ENCODE measurements at regions not wholly inside any gene's neighbourhood (a gene's known extent, or its start where the extent isn't known, plus 50 kb on each side); places are given as distances from the start of the nearest gene placed in this dataset.
"Not testable (repeated sequence)": the region's sequence is repeated elsewhere in the genome, so short reads cannot be mapped to it uniquely, and the experiment has no call there.

DNA sequence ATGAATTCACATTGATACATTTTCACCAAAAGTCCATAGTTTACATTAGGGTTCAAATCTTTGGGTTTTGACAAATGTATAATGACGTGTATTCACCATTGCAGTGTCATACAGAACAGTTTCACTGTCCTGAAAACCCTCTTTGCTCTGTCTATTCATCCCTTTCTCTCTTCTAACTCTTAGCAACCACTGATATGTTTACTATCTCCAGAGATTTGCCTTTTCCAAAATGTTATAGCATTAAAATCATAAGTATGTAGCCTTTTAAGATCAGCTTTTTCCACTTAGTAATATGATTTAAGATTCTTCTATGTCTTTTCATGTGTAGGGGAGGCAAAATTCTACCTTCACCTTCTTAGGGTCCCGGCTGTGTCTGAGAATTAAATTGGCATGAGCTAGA is 203.8 kb downstream of the TPRG1 start:
- DNase-seq, result no peak

- no peak for DNase-seq
These were observed 211.9 kb downstream of the TPRG1 start for GRCh38 chr3:189383630-189384029.

GRCh38 chr3:189385880-189386279 is 214.1 kb downstream of the TPRG1 start:
- DNase-seq, result not testable (repeated sequence)

DNA sequence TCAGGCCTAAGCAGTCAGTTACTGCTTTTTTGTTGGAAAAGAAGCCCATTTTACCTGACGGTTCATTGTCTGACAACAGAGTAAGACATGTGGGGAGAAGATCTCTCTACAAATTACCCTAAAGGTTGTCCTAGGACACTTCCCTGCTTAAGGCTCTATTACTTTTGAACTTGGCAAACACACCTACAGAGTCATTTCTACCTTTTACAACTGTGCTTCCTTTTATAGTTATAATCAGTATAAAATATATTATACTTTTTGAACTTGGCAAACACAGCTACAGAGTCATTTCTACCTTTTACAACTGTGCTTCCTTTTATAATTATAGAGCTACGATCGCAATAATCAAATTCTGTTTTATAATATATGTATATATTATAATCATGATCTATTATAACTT is 215.0 kb downstream of the TPRG1 start:
- no peak for DNase-seq

GRCh38 chr3:189389346-189389745 is 217.6 kb downstream of the TPRG1 start:
- no peak for DNase-seq

GRCh38 chr3:189393598-189393997 is 221.8 kb downstream of the TPRG1 start:
- DNase-seq, result no peak

GRCh38 chr3:189394599-189395121 is 222.9 kb downstream of the TPRG1 start:
- DNase-seq, result no peak

- DNase-seq, result no peak
These were observed 224.1 kb downstream of the TPRG1 start for GRCh38 chr3:189395825-189396224.

GRCh38 chr3:189398656-189399055 is 226.9 kb downstream of the TPRG1 start:
- DNase-seq, result no peak

DNA sequence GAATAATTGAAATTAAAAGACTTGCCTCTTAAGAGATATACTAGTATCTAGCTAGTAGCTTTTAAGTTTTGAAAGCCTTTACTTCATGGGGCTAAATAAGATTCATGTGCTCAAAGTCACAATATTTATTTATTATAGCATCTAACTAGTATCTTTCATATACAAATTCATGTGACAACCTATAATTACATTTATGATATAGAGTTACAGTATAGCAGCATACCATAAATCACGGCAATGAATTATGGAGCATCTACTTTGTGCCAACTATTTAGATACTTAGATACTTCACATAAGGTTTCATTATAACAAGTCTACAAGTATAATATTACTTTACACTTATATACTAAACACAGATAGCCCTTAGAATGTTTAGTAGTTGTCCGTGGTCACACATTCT is 229.4 kb downstream of the TPRG1 start:
- no peak for DNase-seq

DNA sequence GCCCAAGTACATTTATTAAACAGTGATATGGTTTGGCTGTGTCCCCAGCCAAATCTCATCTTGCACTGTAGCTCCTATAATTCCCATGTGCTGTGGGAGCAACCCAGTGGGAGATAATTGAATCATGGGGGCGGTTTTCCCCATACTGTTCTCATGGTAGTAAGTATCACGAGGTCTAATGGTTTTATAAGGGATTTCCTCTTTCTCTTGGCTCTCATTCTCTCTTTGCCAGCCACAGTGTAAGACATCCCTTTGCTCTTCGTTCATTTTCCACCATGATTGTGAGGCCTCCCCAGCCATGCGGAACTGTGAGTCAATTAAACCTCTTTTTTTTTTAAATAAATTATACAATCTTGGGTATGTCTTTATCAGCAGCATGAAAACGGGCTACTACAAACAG is 228.0 kb upstream of the TP63 start:
- DNase-seq, result no peak

DNA sequence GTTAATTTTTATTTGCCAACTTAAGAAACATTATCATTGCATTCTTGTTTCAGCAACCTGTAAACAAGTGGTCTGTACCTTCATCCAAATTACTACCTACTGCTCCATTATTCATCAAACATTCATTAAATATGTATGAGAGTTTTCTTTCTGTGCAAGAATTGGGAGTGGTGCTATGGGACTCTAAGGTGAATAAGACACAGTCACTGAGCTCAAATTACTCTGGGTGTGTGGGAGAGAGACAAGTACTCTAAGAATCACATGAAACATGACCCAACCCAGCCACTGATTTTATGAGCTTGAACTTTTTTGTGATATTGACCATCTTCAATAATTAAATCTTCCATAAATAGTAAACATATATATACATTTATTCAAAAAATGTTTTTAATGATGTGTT is 227.2 kb upstream of the TP63 start:
- no peak for DNase-seq

DNA sequence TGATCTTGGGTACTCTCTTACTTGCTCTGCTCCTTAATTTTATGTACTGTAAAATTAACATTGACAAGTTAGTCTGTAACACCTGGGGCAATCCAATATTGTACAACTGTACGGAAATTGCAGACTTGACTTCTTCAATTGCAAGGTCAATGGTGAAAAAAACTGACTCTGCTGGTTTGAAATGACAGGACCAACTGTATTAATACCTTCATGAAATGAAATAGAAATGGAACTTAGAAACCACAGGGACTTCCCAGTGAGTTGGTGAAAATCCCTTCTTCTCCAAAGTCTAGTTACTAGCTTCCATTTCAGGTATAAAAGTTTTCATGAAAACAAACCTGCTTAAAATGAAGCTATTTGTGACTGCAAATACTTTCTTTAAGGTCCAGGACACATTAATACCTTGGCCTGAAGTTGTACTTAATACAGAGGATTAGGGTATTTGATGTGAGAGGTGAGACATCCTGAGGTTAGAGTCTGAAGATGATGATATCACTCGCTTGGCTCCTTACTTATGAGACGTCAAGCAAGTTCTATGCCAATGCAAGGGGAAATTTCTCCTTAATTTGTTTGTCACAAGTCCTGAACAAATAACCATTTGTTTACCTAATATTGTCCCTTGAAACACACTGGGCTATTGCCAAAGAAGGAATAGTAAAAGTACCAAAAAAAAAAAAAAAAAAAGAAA is 226.2 kb upstream of the TP63 start:
- no peak for DNase-seq

DNA sequence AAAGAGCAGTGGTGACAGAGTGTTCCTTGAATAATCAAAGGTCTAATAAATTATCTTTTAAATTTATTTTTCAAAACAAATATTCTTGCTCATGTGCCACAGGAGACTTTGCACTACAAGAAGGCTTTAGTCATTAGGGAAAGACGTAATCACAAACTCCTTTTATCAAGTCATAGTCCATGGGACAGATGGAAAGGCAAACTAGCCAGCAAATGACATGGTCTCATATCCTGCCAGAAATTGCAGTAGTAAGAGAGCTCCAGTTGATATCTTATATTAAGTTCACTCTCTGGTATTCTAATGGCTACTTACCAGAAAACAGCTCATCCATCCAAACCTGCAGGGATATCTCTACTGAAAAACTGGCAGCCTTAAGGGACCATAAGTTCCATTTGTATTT is 225.0 kb upstream of the TP63 start:
- no peak for DNase-seq

DNA sequence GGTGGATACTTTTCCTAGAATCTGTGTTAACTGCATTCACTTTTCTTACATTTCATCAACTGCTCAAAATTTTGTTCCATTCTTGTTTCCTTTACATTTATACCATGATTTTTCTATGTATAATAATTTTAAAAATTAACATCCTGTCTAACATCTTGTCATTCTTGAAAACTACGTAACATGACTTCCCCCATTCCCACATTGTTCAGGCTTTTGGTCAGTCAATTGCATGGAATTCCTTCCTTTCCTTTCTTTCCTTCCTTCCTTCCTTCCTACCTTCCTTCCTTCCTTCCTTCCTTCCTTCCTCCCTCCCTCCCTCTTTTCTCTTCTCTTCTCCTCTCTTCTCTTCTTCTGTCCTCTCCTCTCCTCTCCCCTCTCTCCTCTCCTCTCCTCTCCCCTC is 220.7 kb upstream of the TP63 start:
- DNase-seq, result no peak

DNA sequence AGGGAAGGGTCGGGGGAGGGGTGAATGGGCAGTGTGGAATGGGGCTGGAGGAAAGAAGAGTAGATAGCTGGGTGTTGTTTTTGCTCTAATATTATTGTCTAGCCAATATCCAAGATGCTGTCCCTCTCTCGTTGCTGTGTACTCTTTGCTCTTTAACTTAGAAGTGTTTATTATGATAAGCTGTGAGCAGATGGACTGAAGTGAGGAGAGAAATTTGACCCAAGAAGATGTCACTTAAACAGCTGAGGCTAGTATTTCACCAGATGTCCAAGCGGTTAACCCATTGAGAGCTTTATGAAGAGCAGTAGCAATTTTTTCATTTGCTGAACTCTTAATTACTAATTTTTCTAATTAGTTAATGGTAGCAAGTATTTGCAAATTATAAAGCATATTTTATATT is 212.2 kb upstream of the TP63 start:
- no peak for DNase-seq

DNA sequence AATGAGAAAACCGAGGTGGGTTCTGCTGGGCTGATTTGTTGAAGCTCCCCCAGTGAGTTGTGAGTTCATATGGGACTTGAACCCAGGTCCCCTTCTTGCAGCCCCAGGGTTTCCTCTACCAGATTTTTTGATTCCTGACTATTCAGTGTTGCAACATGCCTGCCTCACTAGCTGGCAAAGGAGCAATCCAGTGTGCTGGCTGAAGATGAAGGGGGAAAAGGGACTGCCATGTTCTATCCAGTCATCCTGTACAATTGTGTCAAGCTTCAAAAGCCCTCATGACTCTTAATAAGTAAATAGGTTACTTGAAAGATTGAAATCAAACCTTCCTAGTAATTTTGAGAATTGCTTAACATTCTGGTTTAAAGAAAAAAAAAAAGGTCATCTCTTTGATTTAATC is 211.5 kb upstream of the TP63 start:
- DNase-seq, result no peak

GRCh38 chr3:189424922-189425321 is 206.3 kb upstream of the TP63 start:
- no peak for DNase-seq

GRCh38 chr3:189429019-189429418 is 202.2 kb upstream of the TP63 start:
- no peak for DNase-seq

DNA sequence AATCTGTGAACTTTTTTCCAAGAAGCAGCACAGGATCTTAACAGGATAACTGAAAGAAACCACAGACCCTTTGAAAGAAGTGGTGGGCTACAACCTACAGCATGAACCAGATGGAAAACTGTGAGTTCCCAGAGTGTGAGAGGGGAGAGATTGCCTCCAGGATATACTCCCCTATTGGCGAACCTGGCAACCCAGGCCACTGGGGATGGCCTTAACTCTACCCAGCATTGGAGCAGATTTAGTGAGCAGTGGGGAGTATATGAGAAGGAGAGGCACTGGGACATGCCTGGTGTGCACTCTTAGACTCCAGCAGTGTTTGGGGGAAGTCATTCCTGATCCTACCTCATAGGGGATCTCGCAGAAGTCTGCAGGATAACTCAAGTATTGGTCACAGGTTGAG is 201.0 kb upstream of the TP63 start:
- no peak for DNase-seq

DNA sequence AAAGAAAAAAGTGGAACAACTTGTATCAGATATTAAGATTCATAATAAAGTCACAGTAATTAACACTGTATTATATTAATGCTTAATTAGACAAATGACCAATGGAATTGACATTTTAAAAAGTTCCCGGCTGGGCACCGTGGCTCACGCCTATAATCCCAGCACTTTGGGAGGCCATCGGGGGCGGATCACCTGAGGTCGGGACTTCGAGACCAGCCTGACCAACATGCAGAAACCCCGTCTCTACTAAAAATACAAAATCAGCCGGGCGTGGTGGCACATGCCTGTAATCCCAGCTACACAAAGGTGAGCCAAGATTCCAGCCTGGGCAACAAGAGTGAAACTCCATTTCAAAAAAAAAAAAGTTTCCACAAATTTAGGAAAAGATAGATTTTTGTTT is 188.9 kb upstream of the TP63 start:
- not testable (repeated sequence) for DNase-seq

- DNase-seq, result no peak
These were observed 184.1 kb upstream of the TP63 start for GRCh38 chr3:189446959-189447560.

DNA sequence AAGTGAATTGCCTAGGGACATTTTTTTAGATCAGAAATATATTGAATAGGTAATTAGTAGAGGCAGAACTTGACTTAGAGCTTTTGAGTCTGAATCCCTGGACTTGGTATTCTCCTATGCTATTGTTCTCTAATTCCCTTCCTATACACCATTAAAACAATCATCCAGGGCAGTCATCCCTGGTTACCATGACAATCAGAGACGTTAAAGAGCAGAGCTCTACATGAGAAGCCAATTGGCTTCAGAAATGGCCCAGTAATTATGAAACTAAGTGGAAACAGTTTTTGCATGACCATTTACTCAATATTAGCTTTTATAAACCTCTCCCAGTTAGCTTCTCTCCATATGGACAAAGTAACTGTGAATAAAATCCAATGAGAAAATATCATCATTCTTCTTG is 182.1 kb upstream of the TP63 start:
- no peak for DNase-seq

- no peak for DNase-seq
These were observed 176.2 kb upstream of the TP63 start for GRCh38 chr3:189455009-189455408.

Data from stimulated activated CD8-positive, alpha-beta memory T cell treated with anti-CD3 and anti-CD28 coated beads, Interleukin-4, amount 100 ng/mL, for 48 hours (primary cell).